LNCAP (cell line): ENCODE measurements at regions not wholly inside any gene's neighbourhood (a gene's known extent, or its start where the extent isn't known, plus 50 kb on each side); places are given as distances from the start of the nearest gene placed in this dataset.

Source experiments
- CTCF ChIP-seq: fragments of 450-650 bp; IDR thresholded peaks from 2 replicates; pipeline ENCODE4 v1.5.1; 2017; ENCODE audit warnings: mild to moderate bottlenecking

DNA sequence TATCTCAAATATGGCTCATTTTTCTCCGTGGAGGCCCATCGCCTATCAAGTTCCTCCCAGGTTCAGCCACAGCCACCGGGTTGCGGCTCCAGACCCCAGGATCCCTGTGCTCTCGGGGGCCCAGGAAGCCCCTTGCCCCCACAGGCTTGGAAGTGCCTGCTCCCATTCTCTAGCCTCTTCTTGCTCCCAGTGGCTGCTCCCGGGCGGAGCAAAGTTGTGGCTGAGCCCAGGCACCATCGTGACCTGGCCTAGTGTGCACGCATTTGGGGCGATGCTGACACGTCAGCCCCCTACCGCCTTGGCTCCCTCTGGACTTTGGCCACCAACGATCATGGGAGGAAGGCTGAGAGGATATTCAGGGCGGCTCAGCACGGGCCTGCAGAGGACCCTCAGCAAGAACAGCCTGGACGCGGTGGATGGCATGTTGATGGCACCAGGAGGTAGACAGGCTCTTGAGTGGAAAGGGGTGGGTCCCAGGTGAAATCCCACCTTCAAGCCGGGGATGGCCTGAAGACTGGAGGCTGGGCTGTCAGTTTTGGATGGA lies 419.4 kb upstream of the AGA start:
- no peak for TF ChIP-seq CTCF

DNA sequence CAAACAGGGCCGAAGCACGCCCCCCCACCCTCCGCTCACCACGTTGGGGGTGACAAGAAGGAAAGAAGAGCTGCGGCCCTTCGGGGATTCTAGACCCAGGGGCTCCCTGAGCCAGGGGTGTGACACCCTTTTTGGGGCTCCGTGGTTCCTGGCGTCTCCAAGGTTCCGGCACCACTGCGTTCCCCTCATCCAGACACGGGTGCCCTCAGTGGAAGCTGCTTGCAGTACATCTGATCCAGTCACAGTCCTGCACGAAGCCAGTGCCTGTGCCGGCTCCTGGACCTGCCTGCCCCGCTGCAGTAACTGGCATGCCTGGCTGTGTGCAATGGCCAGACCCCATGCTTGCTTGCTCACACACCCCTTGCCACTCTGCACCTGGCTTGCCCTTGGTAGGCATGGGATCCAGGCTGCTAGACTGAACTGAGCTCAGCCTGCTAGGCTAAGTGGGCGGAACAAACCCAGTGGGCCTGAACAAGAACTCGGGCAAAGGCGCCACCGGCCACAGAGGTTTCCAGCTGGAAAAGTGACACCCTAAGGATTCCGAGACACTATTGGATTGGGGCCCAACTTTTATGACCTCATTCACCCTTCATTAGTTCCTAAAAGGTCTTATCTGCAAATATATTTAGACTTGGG lies 420.4 kb upstream of the AGA start:
- TF ChIP-seq CTCF: no peak

DNA sequence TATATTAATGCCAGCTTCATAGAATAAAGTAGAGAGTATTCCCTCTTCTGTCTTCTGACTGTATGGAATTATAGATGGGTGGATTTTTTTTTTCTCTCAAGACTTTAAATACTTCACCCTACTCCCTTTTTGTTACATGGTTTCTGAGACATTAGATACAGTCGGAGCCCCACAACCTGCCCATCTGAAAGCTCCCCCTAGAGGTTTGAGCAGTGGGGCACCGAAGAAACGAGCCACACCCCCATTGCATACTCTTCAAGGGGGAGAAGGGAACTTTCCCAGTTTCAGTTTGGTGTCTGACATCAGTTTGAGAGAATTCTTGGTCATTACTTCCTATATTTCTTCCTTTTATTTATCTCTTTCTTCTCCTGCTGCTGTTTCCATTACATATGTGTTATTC lies 437.6 kb upstream of the AGA start:
- TF ChIP-seq CTCF: no peak; the same call in 1 of the 2 replicates

DNA sequence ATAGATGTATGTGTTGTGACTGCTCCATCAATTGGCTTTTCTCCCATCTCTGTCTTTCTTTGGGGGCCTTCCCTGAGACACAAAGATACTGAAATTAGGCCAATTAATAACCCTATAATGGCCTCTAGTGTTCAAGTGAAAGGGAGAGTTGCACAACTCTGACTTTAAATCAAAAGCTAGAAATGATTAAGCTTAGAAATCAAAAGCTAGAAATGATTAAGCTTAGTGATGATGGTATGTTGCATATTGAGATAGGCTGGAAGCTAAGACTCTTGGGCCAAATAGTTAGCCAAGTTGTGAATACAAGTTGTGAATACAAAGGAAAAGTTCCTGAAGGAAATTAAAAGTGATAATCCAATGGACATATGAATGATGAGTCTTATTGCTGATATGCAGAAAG lies 452.9 kb upstream of the AGA start:
- TF ChIP-seq CTCF: no peak

DNA sequence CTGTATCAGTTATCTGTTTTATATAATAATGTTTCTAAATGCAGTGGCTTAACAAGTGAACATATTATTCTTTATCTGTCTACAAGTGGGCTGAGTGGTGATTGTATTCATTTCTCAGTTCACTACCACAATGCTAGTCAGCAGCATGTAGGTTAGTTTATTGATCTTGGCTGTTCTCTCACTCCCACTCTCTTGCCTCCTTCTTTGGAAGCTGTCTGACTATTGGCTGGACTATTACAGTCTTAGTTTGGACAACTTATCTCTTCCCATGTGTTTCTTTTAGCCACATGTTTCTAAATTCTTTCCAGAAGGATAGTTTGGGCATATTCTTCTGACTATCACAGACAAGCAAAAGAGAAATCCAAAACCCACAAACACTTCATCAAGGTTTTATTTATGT lies 459.5 kb upstream of the AGA start:
- no peak for TF ChIP-seq CTCF

DNA sequence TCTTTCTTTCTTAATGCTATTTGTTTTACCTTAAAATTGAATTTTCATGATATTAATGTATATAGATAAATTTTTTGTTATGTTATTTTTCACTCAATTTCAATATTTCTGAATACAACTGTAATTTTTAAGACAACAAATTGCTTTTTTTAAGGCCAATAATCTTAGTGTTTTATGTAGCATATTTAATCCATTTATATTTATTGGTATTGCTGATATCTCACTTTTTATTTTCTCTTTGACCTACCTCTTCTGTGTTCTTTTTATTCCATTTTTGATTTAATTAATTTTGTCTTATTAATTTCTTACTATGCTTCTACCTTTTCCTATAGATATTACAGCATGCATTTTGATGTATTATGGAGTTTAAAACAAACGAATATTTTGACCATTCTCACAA lies 460.1 kb upstream of the AGA start:
- no peak for TF ChIP-seq CTCF

- no peak for TF ChIP-seq CTCF
Measured at GRCh38 chr4:177907736-177908424, 465.6 kb upstream of the AGA start.
